ENCODE measurements at regions not wholly inside any gene's neighbourhood (a gene's known extent, or its start where the extent isn't known, plus 50 kb on each side); places are given as distances from the start of the nearest gene placed in this dataset.
"Not testable (repeated sequence)": the region's sequence is repeated elsewhere in the genome, so short reads cannot be mapped to it uniquely, and the experiment has no call there.

GRCh38 chr12:68387338-68387737 is 55.2 kb upstream of the MDM1 start:
- DNase-seq = no peak

- DNase-seq = no peak
Measured at GRCh38 chr12:68389305-68389704, 57.1 kb upstream of the MDM1 start.

GRCh38 chr12:68391937-68392336 is 59.8 kb upstream of the MDM1 start:
- no peak for DNase-seq

GRCh38 chr12:68392376-68392775 is 60.2 kb upstream of the MDM1 start:
- no peak for DNase-seq

- no peak for DNase-seq
Measured at GRCh38 chr12:68393417-68393816, 61.3 kb upstream of the MDM1 start.

- no peak for DNase-seq
Measured at GRCh38 chr12:68397566-68398158, 65.5 kb upstream of the MDM1 start.

GRCh38 chr12:68398689-68399088 is 66.5 kb upstream of the MDM1 start:
- not testable (repeated sequence) for DNase-seq

GRCh38 chr12:68400226-68400829 is 68.2 kb upstream of the MDM1 start:
- DNase-seq = no peak

- DNase-seq = no peak
Measured at GRCh38 chr12:68402422-68402821, 70.3 kb upstream of the MDM1 start.

- no peak for DNase-seq
Measured at GRCh38 chr12:68403296-68403695, 71.1 kb upstream of the MDM1 start.

GRCh38 chr12:68403711-68404110 is 71.5 kb upstream of the MDM1 start:
- no peak for DNase-seq

GRCh38 chr12:68405343-68405781 is 73.2 kb upstream of the MDM1 start:
- DNase-seq = peak; percentile 13

- peak; percentile 79 for DNase-seq
Measured at GRCh38 chr12:68406134-68406576, 74.0 kb upstream of the MDM1 start.

GRCh38 chr12:68406911-68407310 is 74.7 kb upstream of the MDM1 start:
- DNase-seq = no peak

GRCh38 chr12:68410018-68410660 is 78.0 kb upstream of the MDM1 start:
- no peak for DNase-seq

- DNase-seq = no peak
Measured at GRCh38 chr12:68411371-68411770, 79.2 kb upstream of the MDM1 start.

- no peak for DNase-seq
Measured at GRCh38 chr12:68414988-68415387, 82.8 kb upstream of the MDM1 start.

GRCh38 chr12:68416350-68416749 is 84.2 kb upstream of the MDM1 start:
- DNase-seq = no peak

GRCh38 chr12:68416826-68417225 is 84.7 kb upstream of the MDM1 start:
- no peak for DNase-seq

GRCh38 chr12:68418137-68418460 is 85.9 kb upstream of the MDM1 start:
- DNase-seq = no peak

- DNase-seq = peak; percentile 48
Measured at GRCh38 chr12:68420225-68421010, 88.3 kb upstream of the MDM1 start.

GRCh38 chr12:68422159-68422558 is 90.0 kb upstream of the MDM1 start:
- no peak for DNase-seq

GRCh38 chr12:68422956-68423574 is 90.9 kb upstream of the MDM1 start:
- DNase-seq = no peak
